Lung (tissue), 11 donors: ENCODE measurements at regions not wholly inside any gene's neighbourhood (a gene's known extent, or its start where the extent isn't known, plus 50 kb on each side); places are given as distances from the start of the nearest gene placed in this dataset.

ENCODE experiments used
- ATAC-seq: fragments of 200-7000 bp; cut with Tn5 transposase; one replicate; pipeline ENCODE4 v1.9.1; 2020; ENCODE audit warnings: moderate number of reproducible peaks; ENCODE audit not compliant: insufficient read depth, low FRiP score
- DNase-seq, 3 donors: peaks; one replicate each; pipeline ENCODE4 v3.0.0-alpha.2; 2013 to 2017
- H3K27ac ChIP-seq, 2 donors: one replicate each; pipeline ENCODE4 v1.5.1; 2013; ENCODE audit warnings: mild to moderate bottlenecking in 2 of 2, moderate library complexity in 2 of 2, control low read depth in 1 of 2, inconsistent platforms in 1 of 2, low read depth in 1 of 2, low read length in 1 of 2
- H3K27me3 ChIP-seq, 3 donors: one replicate each; pipeline ENCODE4 v1.5.1; 2013; ENCODE audit warnings: low read length in 2 of 3; ENCODE audit not compliant: control insufficient read depth in 3 of 3, insufficient read depth in 3 of 3
- H3K36me3 ChIP-seq, 4 donors: one replicate each; pipeline ENCODE4 v1.5.1; 2013; ENCODE audit warnings: low read length in 4 of 4, mild to moderate bottlenecking in 1 of 4, moderate library complexity in 1 of 4; ENCODE audit not compliant: control insufficient read depth in 4 of 4, insufficient read depth in 4 of 4
- H3K4me1 ChIP-seq, 5 donors: one replicate each; pipeline ENCODE4 v1.5.1; 2013; ENCODE audit warnings: low read length in 5 of 5, mild to moderate bottlenecking in 2 of 5, moderate library complexity in 1 of 5; ENCODE audit not compliant: control insufficient read depth in 5 of 5, insufficient read depth in 5 of 5
- H3K4me3 ChIP-seq: one replicate; pipeline ENCODE4 v1.5.1; 2013; ENCODE audit warnings: mild to moderate bottlenecking, control low read depth, moderate library complexity
- H3K9ac ChIP-seq, 2 donors: one replicate each; pipeline ENCODE4 v1.5.1; 2013; ENCODE audit warnings: low read length in 2 of 2, control low read depth in 1 of 2; ENCODE audit not compliant: insufficient read depth in 1 of 2
- H3K9me3 ChIP-seq, 4 donors: one replicate each; pipeline ENCODE4 v1.5.1; 2013; ENCODE audit warnings: low read length in 3 of 4, mild to moderate bottlenecking in 1 of 4, moderate library complexity in 1 of 4; ENCODE audit not compliant: control insufficient read depth in 4 of 4, insufficient read depth in 3 of 4
- WGBS, 2 donors: extraction: QIAGEN DNeasy Blood & Tissue Kit; methylation state at CpG; one replicate each; pipeline ENCODE4 v1.1.7; 2013; 5-methylcytosine and 5-hydroxymethylcytosine counted together
- TF ChIP-seq, protein P1 (sequence below): IDR thresholded peaks from 2 replicates; pipeline ENCODE4 v1.5.1; 2012; ENCODE audit warnings: mild to moderate bottlenecking; ENCODE audit errors: control extremely low read depth, extremely low read depth
- donor health status: control.
- donor health status: control.
- donor health status: Bipolar disorder and iron deficiency.
- donor health status: healthy.
- donor health status: DM: yes; HTN: yes; CAD: no.

GRCh38 chr5:15304066-15304731, 195.8 kb upstream of the FBXL7 start:
- TF ChIP-seq, protein P1, sequence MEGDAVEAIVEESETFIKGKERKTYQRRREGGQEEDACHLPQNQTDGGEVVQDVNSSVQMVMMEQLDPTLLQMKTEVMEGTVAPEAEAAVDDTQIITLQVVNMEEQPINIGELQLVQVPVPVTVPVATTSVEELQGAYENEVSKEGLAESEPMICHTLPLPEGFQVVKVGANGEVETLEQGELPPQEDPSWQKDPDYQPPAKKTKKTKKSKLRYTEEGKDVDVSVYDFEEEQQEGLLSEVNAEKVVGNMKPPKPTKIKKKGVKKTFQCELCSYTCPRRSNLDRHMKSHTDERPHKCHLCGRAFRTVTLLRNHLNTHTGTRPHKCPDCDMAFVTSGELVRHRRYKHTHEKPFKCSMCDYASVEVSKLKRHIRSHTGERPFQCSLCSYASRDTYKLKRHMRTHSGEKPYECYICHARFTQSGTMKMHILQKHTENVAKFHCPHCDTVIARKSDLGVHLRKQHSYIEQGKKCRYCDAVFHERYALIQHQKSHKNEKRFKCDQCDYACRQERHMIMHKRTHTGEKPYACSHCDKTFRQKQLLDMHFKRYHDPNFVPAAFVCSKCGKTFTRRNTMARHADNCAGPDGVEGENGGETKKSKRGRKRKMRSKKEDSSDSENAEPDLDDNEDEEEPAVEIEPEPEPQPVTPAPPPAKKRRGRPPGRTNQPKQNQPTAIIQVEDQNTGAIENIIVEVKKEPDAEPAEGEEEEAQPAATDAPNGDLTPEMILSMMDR: no peak
- Histone ChIP-seq H3K9me3 (no peaks in the 10 kb centered on the region), H3K9ac (no peak overlapping the region), H3K4me3 (no peak overlapping the region), H3K27me3 (no peaks in the 10 kb centered on the region), H3K36me3 (no peaks in the 10 kb centered on the region), H3K4me1 (peaks cover 0 to 5% (median 0%) of the 10 kb centered on the region in 5 donors), H3K27ac (no peak overlapping the region)
- WGBS, 2 donors: 71 to 74% methylated on average over 2 of the region's 2 CpGs
- ATAC-seq (no peak), DNase-seq (no peak)

- Histone ChIP-seq H3K36me3 (no peaks in the 10 kb centered on the region), H3K9me3 (no peaks in the 10 kb centered on the region), H3K9ac (no peak overlapping the region), H3K4me1 (peaks cover 0 to 2% (median 0%) of the 10 kb centered on the region in 5 donors), H3K27me3 (no peaks in the 10 kb centered on the region), H3K4me3 (no peak overlapping the region), H3K27ac (no peak overlapping the region)
- TF ChIP-seq, protein P1: no peak
- 91 to 92% methylated on average over 5 of the region's 5 CpGs for WGBS, 2 donors
- ATAC-seq (no peak), DNase-seq (no peak)
Measured at GRCh38 chr5:15300141-15300540, 199.8 kb upstream of the FBXL7 start.

GRCh38 chr5:15290953-15291352, 209.0 kb upstream of the FBXL7 start:
- no peak for DNase-seq
- 88 to 90% methylated on average over 6 of the region's 6 CpGs for WGBS, 2 donors

More at GRCh38 chr5:15290953-15291352, 209.0 kb upstream of the FBXL7 start:
- no peak for ATAC-seq
- Histone ChIP-seq H3K9ac (no peak overlapping the region), H3K9me3 (no peaks in the 10 kb centered on the region), H3K27ac (no peak overlapping the region), H3K4me3 (no peak overlapping the region), H3K4me1 (peaks cover 0 to 31% (median 0%) of the 10 kb centered on the region in 5 donors), H3K27me3 (no peaks in the 10 kb centered on the region), H3K36me3 (no peaks in the 10 kb centered on the region)
- TF ChIP-seq, protein P1: no peak
